LNCAP (cell line): ENCODE measurements at regions not wholly inside any gene's neighbourhood (a gene's known extent, or its start where the extent isn't known, plus 50 kb on each side); places are given as distances from the start of the nearest gene placed in this dataset.

Source experiments
- CTCF ChIP-seq: fragments of 450-650 bp; IDR thresholded peaks from 2 replicates; pipeline ENCODE4 v1.5.1; 2017; ENCODE audit warnings: mild to moderate bottlenecking

- no peak for TF ChIP-seq CTCF
Measured at GRCh38 chr2:111695441-111696007, 188.5 kb downstream of the ANAPC1 start.

GRCh38 chr2:111696226-111696625 lies 187.8 kb downstream of the ANAPC1 start:
- no peak for TF ChIP-seq CTCF

GRCh38 chr2:111697560-111697959 lies 186.4 kb downstream of the ANAPC1 start:
- no peak for TF ChIP-seq CTCF

- TF ChIP-seq CTCF = no peak
Measured at GRCh38 chr2:111698089-111698488, 185.9 kb downstream of the ANAPC1 start.

- TF ChIP-seq CTCF = peak; percentile 49
Measured at GRCh38 chr2:111698743-111699554, 185.0 kb downstream of the ANAPC1 start.

- TF ChIP-seq CTCF = no peak
Measured at GRCh38 chr2:111701266-111701665, 182.7 kb downstream of the ANAPC1 start.

GRCh38 chr2:111701798-111702118 lies 182.2 kb downstream of the ANAPC1 start:
- no peak for TF ChIP-seq CTCF
